Activated naive CD4-positive, alpha-beta T cell treated with anti-CD3 and anti-CD28 coated beads, Interleukin-2, amount 50 U/mL, for 72 hours (primary cell): ENCODE measurements at regions not wholly inside any gene's neighbourhood (a gene's known extent, or its start where the extent isn't known, plus 50 kb on each side); places are given as distances from the start of the nearest gene placed in this dataset.
"Not testable (repeated sequence)": the region's sequence is repeated elsewhere in the genome, so short reads cannot be mapped to it uniquely, and the experiment has no call there.

ENCODE experiments used
- ATAC-seq, 2 donors: fragments of 150-1000 bp; cut with Tn5 transposase; 2 replicates each; pipeline ENCODE4 v1.10.0; 2021; ENCODE audit warnings: mild to moderate bottlenecking in 2 of 2, moderate library complexity in 2 of 2
- DNase-seq, 2 donors: peaks; one replicate each; pipeline ENCODE4 v3.0.0; 2021 to 2022; ENCODE audit warnings: low spot score in 2 of 2
- H3K27ac Mint-ChIP-seq, 2 donors: one replicate each; pipeline ENCODE4 v1.8.0; 2022; ENCODE audit warnings: mild to moderate bottlenecking in 2 of 2, mixed read lengths in 2 of 2
- H3K36me3 Mint-ChIP-seq, 2 donors: one replicate each; pipeline ENCODE4 v1.8.0; 2022; ENCODE audit warnings: mixed read lengths in 2 of 2
- H3K9me3 Mint-ChIP-seq, 2 donors: one replicate each; pipeline ENCODE4 v1.8.0; 2022; ENCODE audit warnings: mixed read lengths in 2 of 2

DNA sequence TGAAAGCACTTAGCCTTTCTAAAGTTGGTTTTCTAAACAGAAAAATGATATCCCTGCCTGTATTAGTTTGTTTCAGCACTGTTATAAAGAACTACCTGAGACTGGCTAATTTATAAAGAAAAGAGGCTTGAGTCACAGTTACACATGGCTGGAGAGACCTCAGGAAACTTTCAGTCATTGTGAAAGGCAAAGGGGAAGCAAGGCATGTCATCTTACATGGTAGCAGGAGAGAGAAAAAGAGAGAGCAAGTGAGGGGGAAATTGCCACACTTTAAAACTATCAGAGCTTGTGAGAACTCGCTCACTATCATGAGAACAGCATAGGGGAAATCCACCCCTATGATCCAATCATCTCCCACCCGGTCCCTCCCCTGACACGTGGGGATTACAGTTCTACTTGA lies 64.9 kb downstream of the FAM170A start:
- DNase-seq (no peak), ATAC-seq (no peak)
- no peak overlapping the region for H3K27ac Mint-ChIP-seq
- peaks cover 14 to 25% of the 10 kb centered on the region in 2 donors for H3K9me3 Mint-ChIP-seq
- peaks cover 5 to 7% of the 10 kb centered on the region in 2 donors for H3K36me3 Mint-ChIP-seq

- Mint-ChIP-seq H3K9me3 (peaks cover 4 to 5% of the 10 kb centered on the region in 2 donors), H3K27ac (no peak overlapping the region), H3K36me3 (peaks cover 0 to 5% of the 10 kb centered on the region in 2 donors)
- ATAC-seq (no peak), DNase-seq (no peak)
These were observed 76.7 kb downstream of the FAM170A start for GRCh38 chr5:119706049-119706448.

DNA sequence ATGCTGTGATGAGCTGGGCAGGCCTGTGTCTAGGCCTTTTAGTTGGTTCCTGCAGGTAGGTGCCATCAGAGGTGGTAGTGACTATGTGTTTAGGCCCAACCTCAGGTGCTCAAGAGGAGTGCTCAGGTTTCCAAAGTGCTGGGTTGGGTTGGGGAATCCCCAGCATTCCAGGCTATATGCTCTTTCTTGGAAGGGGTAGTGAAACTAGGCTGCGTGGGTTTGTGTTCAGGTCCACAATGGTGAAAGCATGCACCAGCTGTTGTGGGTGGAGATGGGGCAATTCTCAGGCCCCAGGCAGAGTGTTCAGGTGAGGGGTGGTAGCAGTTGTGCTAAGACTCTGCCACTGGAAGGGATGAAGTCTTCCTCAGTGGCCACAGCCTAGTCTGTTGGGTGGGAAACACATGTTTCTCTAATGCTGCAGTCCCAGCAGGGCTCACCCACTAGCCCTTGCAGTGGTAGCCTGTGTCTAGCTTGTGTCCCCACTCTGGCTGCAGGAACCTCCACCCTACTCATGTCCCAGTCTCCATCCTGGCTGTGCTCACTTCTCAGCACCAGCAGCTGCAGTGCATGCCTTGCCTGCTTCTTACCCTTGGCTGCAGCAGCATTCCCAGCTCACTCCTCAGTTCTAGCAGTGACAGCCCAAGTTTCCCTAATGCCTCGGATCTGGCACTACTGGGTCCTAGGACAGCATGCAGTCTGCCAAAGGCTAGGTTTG lies 78.9 kb downstream of the FAM170A start:
- H3K36me3 Mint-ChIP-seq = peaks cover 0 to 5% of the 10 kb centered on the region in 2 donors
- H3K9me3 Mint-ChIP-seq = peaks cover 0 to 4% of the 10 kb centered on the region in 2 donors
- DNase-seq (no peak), ATAC-seq (no peak)
- H3K27ac Mint-ChIP-seq = no peak overlapping the region

- DNase-seq = no peak
- Mint-ChIP-seq H3K27ac (no peak overlapping the region), H3K9me3 (peaks cover 4 to 6% of the 10 kb centered on the region in 2 donors), H3K36me3 (peaks cover 0 to 4% of the 10 kb centered on the region in 2 donors)
- ATAC-seq = no peak
These were observed 92.4 kb downstream of the FAM170A start for GRCh38 chr5:119721775-119722174.

DNA sequence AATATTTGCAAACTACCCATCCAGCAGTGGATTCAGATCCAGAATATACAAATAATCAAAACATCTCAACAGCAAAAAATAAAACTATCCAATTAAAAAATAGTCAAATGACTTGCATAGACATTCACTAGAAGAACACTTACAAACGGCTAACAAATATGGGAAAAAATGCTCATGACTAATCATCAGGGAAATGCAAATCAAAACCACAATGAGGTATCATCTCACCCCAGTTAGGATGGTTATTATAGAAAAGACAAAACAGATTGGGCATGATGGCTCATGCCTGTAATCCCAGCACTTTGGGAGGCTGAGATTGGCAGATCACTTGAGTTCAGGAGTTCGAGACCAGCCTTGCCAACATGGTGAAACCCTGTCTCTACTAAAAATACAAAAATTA lies 95.9 kb downstream of the FAM170A start:
- not testable (repeated sequence) for H3K36me3 Mint-ChIP-seq, DNase-seq, H3K27ac Mint-ChIP-seq, ATAC-seq
- peaks cover 6 to 13% of the 10 kb centered on the region in 2 donors for H3K9me3 Mint-ChIP-seq

DNA sequence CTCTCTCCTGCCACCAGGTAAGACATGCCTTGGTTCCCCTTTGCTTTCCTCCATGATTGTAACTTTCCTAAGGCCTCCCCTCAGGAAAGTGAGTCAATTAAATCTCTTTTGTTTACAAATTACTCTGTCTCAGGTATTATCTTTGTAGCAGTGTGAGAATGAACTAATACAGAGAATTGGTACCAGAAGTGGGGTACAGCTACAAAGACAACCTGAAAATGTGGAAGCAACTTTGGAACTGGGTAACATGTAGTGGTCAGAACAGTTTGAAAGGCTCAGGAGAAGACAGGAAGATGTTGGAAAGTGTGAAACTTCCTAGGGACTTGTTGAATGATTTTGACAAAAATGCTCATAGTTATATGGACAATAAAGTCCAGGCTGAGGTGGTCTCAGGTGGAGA lies 97.2 kb downstream of the FAM170A start:
- H3K9me3 Mint-ChIP-seq = peaks cover 6 to 13% of the 10 kb centered on the region in 2 donors
- DNase-seq (no peak), ATAC-seq (no peak)
- H3K27ac Mint-ChIP-seq = no peak overlapping the region
- peaks cover 0 to 7% of the 10 kb centered on the region in 2 donors for H3K36me3 Mint-ChIP-seq

DNA sequence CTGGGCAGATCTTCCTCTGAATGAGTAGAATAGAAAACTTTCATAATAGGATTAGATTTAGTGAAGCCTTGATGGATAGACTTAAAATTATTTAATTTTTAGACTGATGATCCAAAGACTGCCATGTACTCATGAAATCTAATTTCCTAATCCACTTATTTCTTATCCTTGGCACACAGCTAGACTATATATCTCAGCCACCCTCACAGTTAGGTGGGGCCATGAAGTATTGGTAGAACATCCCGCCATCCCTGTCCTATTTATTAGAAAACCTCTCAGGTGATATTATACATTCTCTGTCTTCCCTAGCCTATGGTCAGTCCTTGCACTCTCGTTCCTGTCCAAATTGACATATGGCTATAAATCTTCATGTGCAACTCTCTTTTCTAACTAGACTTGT lies 110.9 kb downstream of the FAM170A start:
- no peaks in the 10 kb centered on the region for H3K9me3 Mint-ChIP-seq
- no peak overlapping the region for H3K27ac Mint-ChIP-seq
- DNase-seq (no peak), ATAC-seq (no peak)
- no peaks in the 10 kb centered on the region for H3K36me3 Mint-ChIP-seq

DNA sequence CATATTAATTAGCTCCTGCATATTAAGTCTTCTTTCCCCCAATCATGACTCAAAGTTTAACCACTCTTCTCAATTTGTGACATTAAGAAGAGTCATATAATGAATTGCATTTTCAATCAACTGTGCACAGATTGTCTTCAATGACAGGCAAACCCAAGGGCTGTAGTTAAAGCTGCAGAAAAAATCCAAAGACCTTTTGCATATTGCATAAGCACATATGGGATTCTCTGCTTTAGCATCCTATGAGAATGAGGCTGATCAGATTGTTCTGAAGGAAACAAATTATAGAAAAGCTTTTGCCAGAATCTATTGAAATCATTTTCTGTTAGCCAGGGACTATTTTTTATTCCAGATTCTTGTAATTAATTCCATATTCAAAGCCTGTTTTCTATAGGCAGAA lies 112.3 kb downstream of the FAM170A start:
- Mint-ChIP-seq H3K27ac (no peak overlapping the region), H3K9me3 (no peaks in the 10 kb centered on the region), H3K36me3 (no peaks in the 10 kb centered on the region)
- DNase-seq (no peak), ATAC-seq (no peak)

- ATAC-seq (no peak), DNase-seq (no peak)
- no peaks in the 10 kb centered on the region for H3K9me3 Mint-ChIP-seq
- no peaks in the 10 kb centered on the region for H3K36me3 Mint-ChIP-seq
- H3K27ac Mint-ChIP-seq = no peak overlapping the region
These were observed 113.0 kb downstream of the FAM170A start for GRCh38 chr5:119742311-119742710.

GRCh38 chr5:119743927-119744326 lies 114.6 kb downstream of the FAM170A start:
- DNase-seq (peak in 1 of 2 donors; percentile 22), ATAC-seq (peak in 1 of 2 donors; percentile 72)
- H3K27ac Mint-ChIP-seq = no peak overlapping the region
- H3K36me3 Mint-ChIP-seq = no peaks in the 10 kb centered on the region
- H3K9me3 Mint-ChIP-seq = no peaks in the 10 kb centered on the region

DNA sequence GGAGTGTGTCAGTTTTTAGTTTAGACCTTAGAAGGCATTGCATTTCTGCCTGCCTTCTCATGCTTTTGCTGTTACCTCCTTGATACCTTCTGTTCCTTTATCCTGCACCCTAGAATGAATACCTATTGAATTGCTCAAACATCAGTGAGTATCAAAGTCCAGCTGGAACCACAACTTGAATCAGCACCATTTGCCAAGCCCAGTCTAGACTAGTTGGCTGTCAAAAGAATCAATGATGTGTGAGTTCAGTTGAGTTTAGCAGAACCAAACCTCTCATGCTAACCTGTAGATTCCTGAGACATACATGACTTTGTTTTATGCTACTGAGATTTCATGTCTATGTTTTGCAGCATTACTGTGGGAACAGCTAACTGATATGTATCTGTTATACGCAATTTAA lies 116.6 kb downstream of the FAM170A start:
- Mint-ChIP-seq H3K36me3 (no peaks in the 10 kb centered on the region), H3K9me3 (no peaks in the 10 kb centered on the region), H3K27ac (no peak overlapping the region)

GRCh38 chr5:119746984-119747383 lies 117.6 kb downstream of the FAM170A start:
- Mint-ChIP-seq H3K9me3 (no peaks in the 10 kb centered on the region), H3K36me3 (no peaks in the 10 kb centered on the region), H3K27ac (no peak overlapping the region)
- no peak for ATAC-seq
- no peak for DNase-seq

More for the DNA sequence above, 116.6 kb downstream of the FAM170A start:
- ATAC-seq (no peak), DNase-seq (no peak)

DNA sequence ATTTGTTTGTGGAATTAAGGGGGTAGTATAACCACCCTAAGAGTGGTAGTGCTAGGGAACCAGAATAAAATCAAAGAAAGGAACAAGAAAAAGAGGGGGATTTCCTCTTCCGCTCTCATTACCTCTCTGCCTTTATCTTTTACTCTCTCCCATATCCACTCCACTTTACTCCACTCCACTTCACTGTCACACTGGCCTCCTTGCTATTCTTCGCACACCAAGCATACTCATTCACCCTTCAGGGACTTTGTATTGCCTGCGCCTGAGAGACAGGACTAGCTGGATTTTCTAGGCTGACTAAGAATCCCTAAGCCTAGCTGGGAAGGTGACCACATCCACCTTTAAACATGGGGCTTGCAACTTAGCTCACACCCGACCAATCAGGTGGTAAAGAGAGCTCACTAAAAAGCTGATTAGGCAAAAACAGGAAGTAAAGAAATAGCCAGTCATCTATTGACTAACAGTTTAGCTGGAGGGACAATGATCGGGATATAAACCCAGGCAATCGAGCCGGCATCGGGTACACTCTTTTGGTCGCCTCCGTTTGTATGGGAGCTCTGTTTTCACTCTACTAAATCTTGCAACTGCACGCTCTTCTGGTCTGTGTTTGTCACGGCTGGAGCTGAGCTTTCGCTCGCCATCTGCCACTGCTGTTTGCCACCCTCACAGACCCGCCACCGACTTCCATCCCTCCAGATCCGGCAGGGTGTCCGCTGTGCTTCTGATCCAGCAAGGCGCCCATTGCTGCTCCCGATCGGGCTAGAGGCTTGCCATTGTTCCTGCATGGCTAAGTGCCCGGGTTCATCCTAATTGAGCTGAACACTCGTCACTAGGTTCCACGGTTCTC lies 121.8 kb downstream of the FAM170A start:
- no peaks in the 10 kb centered on the region for H3K36me3 Mint-ChIP-seq
- ATAC-seq = no peak

DNA sequence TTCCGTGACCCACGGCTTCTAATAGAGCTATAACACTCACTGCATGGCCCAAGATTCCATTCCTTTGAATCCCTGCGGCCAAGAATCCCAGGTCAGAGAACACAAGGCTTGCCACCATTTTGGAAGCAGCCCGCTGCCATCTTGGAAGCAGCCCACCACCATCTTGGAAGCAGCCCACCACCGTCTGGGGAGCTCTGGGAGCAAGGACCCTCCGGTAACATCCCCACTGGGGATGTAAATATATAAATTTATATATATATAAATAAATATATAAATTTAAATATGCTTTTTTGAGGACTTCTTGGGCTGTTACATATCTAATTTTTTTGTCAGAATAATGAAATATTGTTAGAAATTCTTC lies 122.4 kb downstream of the FAM170A start:
- ATAC-seq = no peak
- no peak overlapping the region for H3K27ac Mint-ChIP-seq

More for the DNA sequence above, 121.8 kb downstream of the FAM170A start:
- H3K9me3 Mint-ChIP-seq = peaks cover 0 to 8% of the 10 kb centered on the region in 2 donors
- DNase-seq = no peak
- no peak overlapping the region for H3K27ac Mint-ChIP-seq

GRCh38 chr5:119752921-119753886 lies 123.8 kb downstream of the FAM170A start:
- Mint-ChIP-seq H3K27ac (no peak overlapping the region), H3K36me3 (no peaks in the 10 kb centered on the region), H3K9me3 (peaks cover 0 to 8% of the 10 kb centered on the region in 2 donors)
- DNase-seq (no peak), ATAC-seq (no peak)

More for the DNA sequence above, 122.4 kb downstream of the FAM170A start:
- H3K9me3 Mint-ChIP-seq = peaks cover 0 to 8% of the 10 kb centered on the region in 2 donors
- no peaks in the 10 kb centered on the region for H3K36me3 Mint-ChIP-seq
- DNase-seq = no peak

GRCh38 chr5:119754825-119755224 lies 125.5 kb downstream of the FAM170A start:
- DNase-seq, H3K9me3 Mint-ChIP-seq, H3K27ac Mint-ChIP-seq, ATAC-seq, H3K36me3 Mint-ChIP-seq: not testable (repeated sequence)
